Mucosa of rectum (tissue), 2 donors: ENCODE measurements at regions not wholly inside any gene's neighbourhood (a gene's known extent, or its start where the extent isn't known, plus 50 kb on each side); places are given as distances from the start of the nearest gene placed in this dataset.

Experiments
- H3K27ac ChIP-seq, 2 donors: one replicate each; pipeline ENCODE4 v1.7.0; 2013; ENCODE audit warnings: inconsistent platforms in 2 of 2, low read depth in 2 of 2, low read length in 2 of 2
- H3K27me3 ChIP-seq, 2 donors: one replicate each; pipeline ENCODE4 v1.7.0; 2013; ENCODE audit warnings: low read length in 2 of 2; ENCODE audit not compliant: control insufficient read depth in 2 of 2, insufficient read depth in 2 of 2
- H3K36me3 ChIP-seq, 2 donors: one replicate each; pipeline ENCODE4 v1.7.0; 2013; ENCODE audit warnings: low read length in 2 of 2; ENCODE audit not compliant: control insufficient read depth in 2 of 2, insufficient read depth in 2 of 2
- H3K4me1 ChIP-seq, 2 donors: one replicate each; pipeline ENCODE4 v1.7.0; 2013; ENCODE audit warnings: low read length in 2 of 2, mild to moderate bottlenecking in 1 of 2; ENCODE audit not compliant: control insufficient read depth in 2 of 2, insufficient read depth in 2 of 2
- H3K4me3 ChIP-seq, 2 donors: one replicate each; pipeline ENCODE4 v1.7.0; 2013; ENCODE audit warnings: low read length in 2 of 2
- H3K9ac ChIP-seq, 2 donors: one replicate each; pipeline ENCODE4 v1.7.0; 2013; ENCODE audit warnings: low read length in 2 of 2, low read depth in 1 of 2, mild to moderate bottlenecking in 1 of 2
- H3K9me3 ChIP-seq, 2 donors: one replicate each; pipeline ENCODE4 v1.7.0; 2013; ENCODE audit warnings: low read length in 2 of 2; ENCODE audit not compliant: control insufficient read depth in 2 of 2
- donor health status: healthy.
- donor health status: Normal muscosa, but diverticular disease.

DNA sequence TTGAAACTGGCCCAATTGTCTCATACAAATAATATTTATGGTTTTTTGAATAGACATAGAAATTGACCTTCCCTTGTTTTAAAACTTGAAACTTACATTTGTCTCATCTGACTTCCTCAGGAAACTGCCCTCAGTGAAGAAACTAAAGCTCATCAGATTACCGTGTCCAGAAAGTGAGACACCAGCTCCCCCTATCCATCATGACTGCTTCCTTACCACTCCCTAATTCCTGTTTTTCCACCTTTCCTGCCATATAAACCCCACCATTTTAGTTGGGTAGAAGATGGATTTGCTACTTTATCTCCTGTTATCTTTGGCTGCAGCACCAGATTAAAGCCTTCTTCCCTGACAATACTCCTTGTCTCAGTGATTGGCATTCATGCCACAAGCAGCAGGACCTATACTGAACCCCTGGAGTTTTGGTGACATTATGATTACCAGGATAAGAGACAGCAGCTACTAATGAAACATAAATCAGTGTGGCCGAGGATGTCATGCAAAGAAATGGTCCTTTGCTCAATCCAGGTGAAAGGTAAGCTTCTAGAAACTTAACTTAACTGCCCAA, 1627.6 kb upstream of the ZEB2 start:
- Histone ChIP-seq H3K9me3 (no peaks in the 10 kb centered on the region), H3K36me3 (no peaks in the 10 kb centered on the region), H3K4me1 (no peaks in the 10 kb centered on the region), H3K27ac (no peak overlapping the region), H3K27me3 (no peaks in the 10 kb centered on the region), H3K4me3 (no peak overlapping the region), H3K9ac (no peak overlapping the region)

DNA sequence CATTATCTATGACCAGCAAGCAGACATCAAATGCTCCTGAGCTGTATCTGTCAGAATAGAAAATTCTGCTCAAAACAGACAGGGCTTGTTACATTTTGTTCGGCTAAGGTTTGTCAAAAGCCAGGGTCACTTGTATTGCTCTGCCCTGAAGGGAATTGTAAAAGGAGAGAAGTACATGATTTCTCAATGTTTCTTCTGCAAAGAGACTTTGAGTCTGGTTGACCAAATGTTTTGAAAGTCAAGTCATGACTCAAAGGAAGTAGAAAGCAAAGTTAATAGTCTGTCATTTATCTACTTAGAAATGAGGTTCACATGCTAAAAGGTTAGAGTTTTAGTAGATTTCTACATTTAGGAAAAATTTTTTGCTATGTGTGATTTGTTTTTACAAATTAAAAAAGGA, 1624.1 kb upstream of the ZEB2 start:
- Histone ChIP-seq H3K4me3 (no peak overlapping the region), H3K9ac (no peak overlapping the region), H3K27me3 (no peaks in the 10 kb centered on the region), H3K9me3 (no peaks in the 10 kb centered on the region), H3K27ac (no peak overlapping the region), H3K36me3 (no peaks in the 10 kb centered on the region), H3K4me1 (no peaks in the 10 kb centered on the region)

DNA sequence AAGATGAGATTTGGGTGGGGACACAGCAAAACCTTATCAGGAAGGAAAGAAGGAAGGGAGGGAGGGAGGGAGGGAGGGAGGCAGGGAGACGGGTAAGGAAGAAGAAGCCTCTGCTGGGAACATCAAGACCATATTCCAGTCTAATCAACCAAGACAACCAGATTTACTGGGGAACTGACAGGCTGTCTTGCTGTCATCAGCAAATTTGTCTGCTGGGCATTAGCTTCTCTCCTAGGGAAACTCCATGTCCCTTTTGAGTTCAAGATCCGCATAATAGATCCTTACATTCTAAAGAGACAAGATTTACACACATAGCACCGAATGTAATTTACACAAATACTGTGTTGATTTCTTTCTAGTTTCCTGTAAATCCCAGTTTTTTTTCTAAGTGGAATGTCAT, 1618.9 kb upstream of the ZEB2 start:
- Histone ChIP-seq H3K27ac (no peak overlapping the region), H3K27me3 (no peaks in the 10 kb centered on the region), H3K9ac (no peak overlapping the region), H3K4me3 (no peak overlapping the region), H3K36me3 (no peaks in the 10 kb centered on the region), H3K4me1 (no peaks in the 10 kb centered on the region), H3K9me3 (no peaks in the 10 kb centered on the region)

DNA sequence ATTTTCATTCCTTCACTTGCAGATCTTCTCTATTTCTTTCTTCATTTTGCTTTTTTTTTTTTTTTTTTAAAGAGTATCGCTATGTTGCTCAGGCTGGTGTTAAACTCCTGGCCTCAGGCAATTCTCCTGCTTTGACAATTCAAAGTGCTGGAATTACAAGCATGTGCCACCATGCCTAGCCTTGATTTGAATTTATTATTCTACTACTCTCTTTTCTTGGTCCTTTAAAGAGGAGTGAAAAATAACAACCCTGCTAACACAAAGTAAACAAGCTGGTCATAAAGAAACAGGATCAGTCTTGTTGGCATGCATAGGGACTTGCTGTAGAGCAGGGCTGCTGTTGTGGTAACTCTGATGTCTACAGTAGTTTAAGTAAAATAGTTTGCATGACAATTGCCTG, 1615.3 kb upstream of the ZEB2 start:
- Histone ChIP-seq H3K4me3 (no peak overlapping the region), H3K27ac (no peak overlapping the region), H3K27me3 (no peaks in the 10 kb centered on the region), H3K9ac (no peak overlapping the region), H3K36me3 (no peaks in the 10 kb centered on the region), H3K4me1 (no peaks in the 10 kb centered on the region), H3K9me3 (no peaks in the 10 kb centered on the region)

DNA sequence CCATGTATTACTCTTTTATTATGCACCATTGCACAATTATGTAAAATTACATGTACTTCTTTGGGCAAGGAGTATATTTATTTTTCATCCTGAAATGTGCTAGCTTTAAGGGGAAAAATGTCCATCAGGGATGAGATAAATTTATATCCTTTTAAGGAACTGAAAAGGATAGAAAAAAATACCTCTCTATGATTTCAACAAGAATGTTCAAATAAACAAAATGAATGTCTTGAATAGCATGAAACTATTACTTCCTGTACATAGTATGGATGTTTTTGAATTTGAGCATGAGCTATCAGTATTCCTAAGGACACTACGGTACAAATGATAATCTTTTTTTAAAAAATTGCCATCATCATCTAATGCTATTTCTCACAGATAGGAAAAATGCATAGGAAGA, 1611.9 kb upstream of the ZEB2 start:
- no peaks in the 10 kb centered on the region for H3K4me1 ChIP-seq
- H3K36me3 ChIP-seq: no peaks in the 10 kb centered on the region
- no peak overlapping the region for H3K9ac ChIP-seq
- no peak overlapping the region for H3K27ac ChIP-seq
- no peak overlapping the region for H3K4me3 ChIP-seq
- no peaks in the 10 kb centered on the region for H3K27me3 ChIP-seq
- no peaks in the 10 kb centered on the region for H3K9me3 ChIP-seq

DNA sequence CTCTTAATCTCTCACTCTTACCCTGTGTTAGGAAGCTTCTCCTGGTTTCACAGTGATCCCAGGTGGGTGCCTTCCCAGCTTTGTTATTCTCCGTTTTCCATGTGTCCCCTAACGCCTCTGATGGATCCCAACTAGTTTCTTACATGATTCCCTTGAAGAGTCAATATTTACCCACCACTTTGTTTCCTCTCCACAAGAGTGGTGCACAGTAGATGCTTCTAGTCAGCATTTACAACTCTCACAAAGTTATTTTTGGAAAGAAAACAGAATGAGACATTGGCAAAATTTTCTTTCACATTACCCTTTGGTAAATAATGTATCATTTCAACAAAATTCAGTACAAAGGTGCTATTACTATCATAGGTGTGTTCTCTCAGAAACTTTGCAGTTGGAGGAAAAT, 1611.1 kb upstream of the ZEB2 start:
- Histone ChIP-seq H3K9ac (no peak overlapping the region), H3K9me3 (no peaks in the 10 kb centered on the region), H3K27me3 (no peaks in the 10 kb centered on the region), H3K4me3 (no peak overlapping the region), H3K4me1 (no peaks in the 10 kb centered on the region), H3K36me3 (no peaks in the 10 kb centered on the region), H3K27ac (no peak overlapping the region)

DNA sequence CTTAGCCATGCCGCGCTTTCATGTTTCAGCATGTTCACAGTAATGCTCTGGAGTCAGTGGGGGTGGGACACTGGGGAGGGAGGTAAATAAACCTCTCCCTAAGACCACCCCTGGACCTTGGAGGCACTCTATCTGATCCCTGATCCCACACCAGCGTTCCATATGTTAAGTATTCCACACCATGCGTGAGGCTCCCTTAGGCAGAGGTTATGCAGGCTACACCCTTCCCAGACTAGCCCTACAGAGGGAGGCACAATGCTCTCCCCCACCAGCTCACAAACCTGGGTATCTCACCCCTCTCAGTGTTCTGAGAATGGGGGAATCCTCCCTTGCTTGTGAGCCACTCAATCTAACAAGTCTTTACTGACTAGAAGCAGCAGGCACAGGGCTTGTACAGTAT, 1610.4 kb upstream of the ZEB2 start:
- no peak overlapping the region for H3K9ac ChIP-seq
- no peak overlapping the region for H3K27ac ChIP-seq
- no peaks in the 10 kb centered on the region for H3K4me1 ChIP-seq
- no peaks in the 10 kb centered on the region for H3K9me3 ChIP-seq
- H3K27me3 ChIP-seq: no peaks in the 10 kb centered on the region
- H3K36me3 ChIP-seq: no peaks in the 10 kb centered on the region
- H3K4me3 ChIP-seq: no peak overlapping the region

DNA sequence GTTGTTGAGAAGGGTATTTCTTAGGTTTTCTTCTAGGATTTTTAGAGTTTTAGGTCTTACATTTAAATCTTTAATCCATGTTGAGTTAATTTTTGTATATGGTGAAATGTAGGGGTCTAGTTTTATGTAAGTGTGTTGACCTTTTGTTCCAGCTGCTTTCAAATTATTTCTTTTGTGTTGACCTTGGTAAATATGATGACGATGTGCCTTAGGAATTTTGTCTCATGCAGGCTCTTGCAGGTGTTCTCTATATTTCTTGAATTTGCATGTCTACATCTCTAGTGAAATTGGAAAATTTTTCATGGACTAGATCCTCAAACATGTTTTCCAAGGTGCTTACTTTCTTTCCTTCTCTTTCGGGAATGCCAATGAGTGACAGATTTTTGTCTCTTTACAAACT, 1609.3 kb upstream of the ZEB2 start:
- H3K9ac ChIP-seq: no peak overlapping the region
- H3K27me3 ChIP-seq: no peaks in the 10 kb centered on the region
- no peaks in the 10 kb centered on the region for H3K36me3 ChIP-seq
- no peaks in the 10 kb centered on the region for H3K4me1 ChIP-seq
- H3K27ac ChIP-seq: no peak overlapping the region
- no peak overlapping the region for H3K4me3 ChIP-seq
- H3K9me3 ChIP-seq: no peaks in the 10 kb centered on the region

DNA sequence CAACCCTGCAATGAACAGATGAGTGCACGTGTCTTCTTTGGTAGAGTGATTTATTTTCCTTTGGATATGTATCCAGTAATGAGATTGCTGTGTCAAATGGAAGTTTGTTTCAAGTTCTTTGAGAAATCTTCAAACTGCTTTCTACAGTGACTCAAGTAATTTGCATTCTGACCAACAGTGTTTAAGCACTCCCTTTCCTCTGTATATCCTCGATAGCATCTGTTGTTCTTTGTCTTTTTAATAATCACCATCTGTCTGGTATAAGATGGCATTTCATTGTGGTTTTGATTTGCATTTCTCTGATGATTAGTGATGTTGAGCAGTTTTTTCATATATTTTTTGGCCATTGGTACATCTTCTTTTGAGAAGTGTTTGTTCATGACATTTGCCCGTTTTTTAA, 1608.3 kb upstream of the ZEB2 start:
- no peaks in the 10 kb centered on the region for H3K27me3 ChIP-seq
- H3K9ac ChIP-seq: no peak overlapping the region
- H3K4me1 ChIP-seq: no peaks in the 10 kb centered on the region
- H3K9me3 ChIP-seq: no peaks in the 10 kb centered on the region
- H3K4me3 ChIP-seq: no peak overlapping the region
- no peaks in the 10 kb centered on the region for H3K36me3 ChIP-seq
- no peak overlapping the region for H3K27ac ChIP-seq

DNA sequence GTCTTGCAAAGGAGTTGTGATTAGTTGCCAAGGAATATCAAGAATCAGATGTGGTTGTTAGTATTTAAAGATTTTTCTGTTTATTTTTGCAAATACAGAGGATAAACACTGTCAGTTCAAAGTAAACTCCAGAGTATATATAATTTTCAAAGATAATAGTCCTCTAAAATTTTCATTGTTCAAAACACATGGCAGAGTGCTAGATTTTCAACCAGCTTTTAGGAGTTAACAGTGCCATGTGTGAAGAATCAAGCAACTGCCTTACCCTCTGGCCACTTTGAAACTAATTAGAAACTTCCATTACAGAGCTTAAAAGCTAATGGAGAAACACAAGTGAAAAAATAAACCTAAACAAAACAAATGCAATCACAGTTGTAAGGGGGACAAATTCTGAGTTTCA, 1605.6 kb upstream of the ZEB2 start:
- H3K9me3 ChIP-seq: no peaks in the 10 kb centered on the region
- H3K4me1 ChIP-seq: no peaks in the 10 kb centered on the region
- H3K36me3 ChIP-seq: no peaks in the 10 kb centered on the region
- H3K4me3 ChIP-seq: no peak overlapping the region
- no peak overlapping the region for H3K27ac ChIP-seq
- no peak overlapping the region for H3K9ac ChIP-seq
- no peaks in the 10 kb centered on the region for H3K27me3 ChIP-seq

DNA sequence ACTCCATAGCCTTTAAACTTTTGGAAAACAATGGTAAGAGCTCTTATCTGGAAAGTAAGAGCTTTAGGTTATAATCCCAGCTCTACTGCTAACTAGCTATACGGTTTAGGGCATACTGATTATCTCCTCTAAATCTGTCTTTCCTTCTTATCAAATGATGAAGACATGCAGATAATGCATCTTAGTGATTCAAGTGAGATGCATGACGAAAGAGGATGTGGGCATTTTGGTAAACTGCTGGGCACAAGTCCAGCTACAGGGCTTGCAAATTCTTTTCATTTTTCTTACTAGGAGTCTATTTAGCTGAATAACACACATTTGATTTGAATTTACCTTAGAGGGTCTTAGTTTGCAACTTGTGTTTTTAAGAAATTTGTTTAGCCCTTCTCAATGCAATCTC, 1604.8 kb upstream of the ZEB2 start:
- Histone ChIP-seq H3K9ac (no peak overlapping the region), H3K4me3 (no peak overlapping the region)

More for the DNA sequence above, 1604.8 kb upstream of the ZEB2 start:
- Histone ChIP-seq H3K4me1 (no peaks in the 10 kb centered on the region), H3K27me3 (no peaks in the 10 kb centered on the region), H3K27ac (no peak overlapping the region), H3K36me3 (no peaks in the 10 kb centered on the region), H3K9me3 (no peaks in the 10 kb centered on the region)
